GM19397 (cell line): ENCODE measurements at regions not wholly inside any gene's neighbourhood (a gene's known extent, or its start where the extent isn't known, plus 50 kb on each side); places are given as distances from the start of the nearest gene placed in this dataset.
"Not testable (repeated sequence)": the region's sequence is repeated elsewhere in the genome, so short reads cannot be mapped to it uniquely, and the experiment has no call there.

Experiments used
- ATAC-seq: cut with Tn5 transposase; IDR thresholded peaks from one replicate; pipeline ENCODE4 v1.9.1; 2021; ENCODE audit warnings: mild to moderate bottlenecking, moderate library complexity; ENCODE audit not compliant: unreplicated experiment

DNA sequence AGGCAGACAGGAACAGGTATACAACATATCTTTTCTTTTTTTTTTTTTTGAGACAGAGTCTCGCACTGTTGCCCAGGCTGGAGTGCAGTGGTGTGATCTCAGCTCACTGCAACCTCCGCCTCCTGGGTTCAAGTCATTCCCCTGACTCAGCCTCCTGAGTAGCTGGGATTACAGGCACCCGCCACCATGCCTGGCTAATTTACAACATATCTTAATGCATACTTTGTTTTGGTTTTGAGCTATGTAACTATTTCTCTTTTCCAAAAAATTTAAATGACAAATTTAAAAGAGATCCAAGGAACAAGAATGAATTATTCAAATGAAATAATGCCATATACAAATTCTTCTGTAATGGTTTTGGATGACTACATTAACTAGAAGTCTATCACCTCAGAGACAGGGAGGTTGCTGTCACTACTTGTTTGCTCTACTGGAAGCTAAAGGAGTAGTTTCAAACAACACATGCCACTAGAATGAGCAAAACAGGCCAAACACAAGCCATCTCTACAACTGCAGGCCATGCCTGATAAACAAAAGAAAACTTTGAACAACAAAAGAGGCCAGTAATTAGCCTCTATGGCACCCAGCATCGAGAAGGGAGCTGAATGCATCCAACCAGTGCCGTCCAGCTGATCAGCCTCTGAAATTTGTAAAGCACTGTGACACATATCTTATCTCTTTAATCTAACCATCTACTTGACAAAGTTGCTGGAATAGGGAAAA lies 133.6 kb upstream of the VOPP1 start:
- ATAC-seq: not testable (repeated sequence)

DNA sequence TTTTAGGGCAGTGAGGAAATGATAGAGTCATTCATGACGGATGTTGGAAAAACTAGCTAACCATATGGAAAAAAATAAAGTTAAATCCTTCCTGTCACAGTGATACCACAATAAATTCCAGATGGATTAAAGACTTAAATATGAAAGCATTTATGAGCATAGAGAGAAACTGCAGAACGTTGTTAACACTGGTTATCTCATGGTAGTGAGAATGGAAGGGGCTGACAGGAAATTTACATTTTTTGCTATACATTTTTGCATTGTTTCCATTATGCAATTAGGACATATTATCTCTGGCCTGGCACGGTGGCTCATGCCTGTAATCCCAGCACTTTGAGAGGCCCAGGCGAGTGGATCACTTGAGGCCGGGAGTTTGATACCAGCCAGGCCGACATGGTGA lies 130.5 kb upstream of the VOPP1 start:
- ATAC-seq: not testable (repeated sequence)

DNA sequence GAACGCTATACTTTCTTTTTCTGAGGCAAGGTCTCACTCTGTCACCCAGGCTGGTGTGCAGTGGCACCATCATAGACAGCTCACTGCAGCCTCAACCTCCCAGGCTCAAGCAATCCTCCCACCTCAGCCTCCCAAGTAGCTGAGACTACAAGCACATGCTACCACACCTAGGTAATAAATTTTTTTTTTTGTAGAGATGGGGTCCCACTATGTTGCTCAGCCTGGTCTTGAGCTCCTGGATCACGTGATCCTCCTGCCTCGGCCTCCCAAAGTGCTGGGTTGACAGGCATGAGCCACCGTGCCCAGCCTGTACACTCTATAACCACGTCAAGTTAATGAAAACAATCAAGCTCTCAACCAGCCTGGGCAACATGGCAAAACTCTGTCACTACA lies 127.1 kb upstream of the VOPP1 start:
- ATAC-seq: not testable (repeated sequence)

DNA sequence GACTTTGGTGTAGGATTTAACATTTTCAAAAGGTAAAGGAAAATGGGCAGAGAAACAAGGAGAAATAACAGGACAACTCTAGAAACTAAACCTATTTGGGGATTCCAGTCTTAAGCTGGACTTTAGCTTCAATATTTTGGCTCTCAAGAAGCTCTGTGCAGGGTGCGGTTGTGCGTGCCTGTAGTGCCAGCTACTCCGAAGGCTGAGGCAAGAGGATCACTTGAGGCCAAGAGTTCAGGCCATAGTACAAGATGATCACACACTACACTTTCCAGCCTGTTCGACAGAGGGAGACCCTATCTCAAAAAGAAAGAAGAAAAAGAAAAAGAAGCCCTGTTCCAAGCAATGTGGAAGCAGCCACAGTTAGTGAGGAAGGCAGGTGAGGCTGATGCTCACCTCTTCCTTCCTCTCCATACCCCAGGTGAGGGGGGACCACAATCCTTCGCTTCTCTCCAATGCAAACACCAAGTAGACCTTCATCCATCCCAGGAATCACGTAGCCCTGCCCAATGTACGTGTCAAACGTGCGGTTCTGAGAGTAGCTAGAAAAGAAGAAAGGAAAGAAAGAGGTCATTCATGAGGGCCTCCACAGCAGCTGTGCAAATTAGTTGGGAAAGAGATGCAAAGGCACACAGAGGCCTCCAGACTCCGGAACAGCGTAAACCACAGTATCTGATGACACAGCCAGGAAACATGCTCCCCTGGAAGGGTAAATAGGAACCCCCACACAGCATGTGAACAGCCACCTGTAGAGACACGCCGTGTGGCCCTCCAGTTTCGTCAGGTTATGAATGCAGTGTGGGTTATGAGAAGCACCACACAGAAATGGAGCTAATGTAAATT lies 126.5 kb upstream of the VOPP1 start:
- ATAC-seq: peak; percentile 83

DNA sequence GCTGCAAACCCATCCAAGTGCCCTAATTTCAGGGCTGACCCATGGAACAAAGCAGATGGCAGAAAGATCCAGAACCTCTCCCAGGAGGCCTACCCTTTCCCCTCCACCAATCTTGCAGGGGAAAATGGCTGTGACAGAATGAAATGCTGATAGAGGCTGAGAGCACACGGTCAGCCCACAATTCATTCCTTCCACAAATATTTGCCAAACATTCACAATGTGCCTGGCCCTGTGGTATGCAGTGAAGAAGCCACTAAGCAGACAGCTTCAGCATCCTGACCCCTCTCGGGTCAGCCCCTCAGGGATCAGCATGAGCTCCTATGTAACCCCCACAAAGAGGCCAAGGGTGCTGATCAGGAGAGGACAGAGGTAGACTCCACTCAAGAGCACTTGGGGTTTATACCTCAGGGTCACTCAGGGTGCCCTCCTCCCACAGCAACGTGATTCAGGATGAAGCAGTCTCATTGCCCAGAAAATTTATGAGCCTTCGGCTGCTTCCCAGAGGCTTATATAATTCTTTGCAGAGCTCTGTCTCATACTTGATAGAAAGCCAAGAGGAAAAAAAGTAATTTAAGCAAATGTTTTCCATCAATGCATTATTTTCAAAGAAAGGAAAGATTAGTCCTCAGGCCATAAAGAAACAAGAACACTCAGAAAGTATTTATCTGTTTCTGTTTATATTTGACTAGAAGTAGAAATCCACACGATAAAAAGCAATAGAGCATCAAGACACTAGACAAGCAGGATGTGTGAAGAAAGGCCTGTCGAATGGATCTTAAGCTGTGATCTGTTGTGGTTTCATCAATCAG lies 123.8 kb upstream of the VOPP1 start:
- not testable (repeated sequence) for ATAC-seq

DNA sequence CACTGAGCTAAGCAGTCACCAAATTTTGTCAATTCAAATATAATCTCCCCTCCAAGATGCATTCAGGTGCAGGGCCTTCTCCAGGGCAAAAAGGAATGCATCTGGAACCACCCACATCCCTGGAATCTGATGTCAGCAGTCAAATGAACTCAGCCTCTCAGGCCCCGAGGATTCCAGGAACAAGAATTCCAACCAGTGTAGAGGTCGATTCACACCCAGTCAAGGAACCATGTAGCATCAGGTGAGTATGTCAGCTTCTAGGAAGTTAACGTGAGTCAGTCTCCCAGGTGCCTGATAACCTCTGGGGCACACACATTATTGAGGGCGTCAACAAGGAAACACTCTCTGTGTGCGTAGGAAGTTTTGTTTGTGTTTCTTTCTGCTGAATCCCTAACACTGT lies 122.2 kb upstream of the VOPP1 start:
- not testable (repeated sequence) for ATAC-seq

DNA sequence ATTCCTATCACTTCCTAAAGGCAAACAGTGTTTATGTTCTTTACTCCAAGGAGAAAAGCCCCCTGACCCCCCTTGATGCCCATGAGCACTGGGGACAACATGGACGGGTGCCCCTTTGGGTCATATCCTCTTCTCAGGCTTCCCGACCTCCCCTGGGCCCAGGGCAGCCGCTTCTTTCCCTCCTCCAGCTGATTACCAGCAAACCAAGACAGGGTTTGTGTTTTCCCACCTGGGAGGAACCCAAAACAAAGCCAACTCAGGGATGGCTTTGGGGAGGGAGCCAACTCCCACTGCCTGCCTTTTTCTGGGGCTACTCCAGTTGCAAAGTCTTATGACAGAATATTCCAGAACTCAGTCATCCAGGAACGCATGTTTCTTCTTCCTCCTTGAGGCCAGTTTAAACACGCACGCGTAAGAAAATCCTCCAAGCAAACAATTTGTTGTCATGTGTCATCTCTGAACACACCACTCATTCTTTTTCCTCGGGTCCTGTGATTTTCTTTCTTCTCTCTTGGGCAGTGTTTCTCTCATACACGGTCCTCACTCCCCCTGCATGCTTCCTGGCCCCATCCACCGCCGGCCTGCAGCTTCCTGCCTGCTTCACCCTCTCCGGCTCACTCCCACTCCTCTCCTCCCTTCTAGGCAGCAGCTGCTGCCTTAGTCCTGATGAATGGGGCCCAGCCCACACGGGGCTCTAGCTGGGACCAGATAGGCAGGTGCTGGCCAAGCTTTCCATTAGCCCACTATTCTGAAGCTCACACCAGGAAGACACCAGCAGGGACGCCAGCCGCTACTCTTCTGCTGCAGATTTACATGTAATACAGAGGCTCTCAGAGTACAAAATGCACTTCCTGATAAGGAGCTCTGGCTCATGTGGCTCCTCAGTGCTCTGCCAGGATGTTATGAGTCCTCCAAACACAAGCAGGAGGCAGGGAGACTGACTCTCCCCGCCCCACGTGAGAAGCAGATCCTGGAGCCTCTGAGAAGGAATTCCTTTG lies 116.7 kb upstream of the VOPP1 start:
- not testable (repeated sequence) for ATAC-seq

DNA sequence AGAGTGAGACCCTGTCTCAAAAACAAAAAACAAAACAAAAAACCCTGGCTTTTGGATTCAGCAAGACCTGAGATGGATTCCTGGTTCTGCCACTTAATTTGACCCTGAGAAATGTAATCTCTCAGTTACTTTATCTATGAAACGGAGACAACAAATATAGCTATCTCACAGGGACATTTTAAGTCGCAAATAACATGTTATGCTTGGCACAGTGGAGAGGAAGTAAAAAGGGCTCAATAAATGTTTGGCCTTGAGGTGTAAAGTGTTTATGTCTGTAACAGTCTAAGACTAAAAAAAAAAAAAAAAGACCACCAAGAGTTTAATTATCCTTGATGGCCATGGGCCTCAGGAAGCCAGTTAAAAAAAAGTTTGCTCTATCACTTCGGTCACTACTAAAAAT lies 116.0 kb upstream of the VOPP1 start:
- ATAC-seq: not testable (repeated sequence)

DNA sequence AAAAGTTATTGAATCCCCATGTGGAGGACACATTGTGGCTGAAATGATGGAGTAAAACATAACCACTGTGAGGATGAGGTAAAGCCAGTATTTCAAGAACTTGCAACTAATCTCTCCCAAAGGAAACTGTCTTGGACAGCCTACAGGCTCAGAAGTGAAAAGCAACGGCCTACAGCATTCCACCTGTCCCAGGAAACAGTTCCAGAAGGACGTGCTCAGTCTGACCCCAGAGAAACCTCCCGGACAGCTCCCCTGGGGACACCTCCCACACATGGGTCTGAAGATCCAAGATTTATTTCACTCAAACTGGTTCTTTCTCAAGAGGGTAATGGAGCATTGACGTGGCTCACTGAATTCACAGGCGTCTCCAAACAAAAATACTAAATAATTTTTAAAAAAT lies 115.0 kb upstream of the VOPP1 start:
- ATAC-seq: not testable (repeated sequence)

DNA sequence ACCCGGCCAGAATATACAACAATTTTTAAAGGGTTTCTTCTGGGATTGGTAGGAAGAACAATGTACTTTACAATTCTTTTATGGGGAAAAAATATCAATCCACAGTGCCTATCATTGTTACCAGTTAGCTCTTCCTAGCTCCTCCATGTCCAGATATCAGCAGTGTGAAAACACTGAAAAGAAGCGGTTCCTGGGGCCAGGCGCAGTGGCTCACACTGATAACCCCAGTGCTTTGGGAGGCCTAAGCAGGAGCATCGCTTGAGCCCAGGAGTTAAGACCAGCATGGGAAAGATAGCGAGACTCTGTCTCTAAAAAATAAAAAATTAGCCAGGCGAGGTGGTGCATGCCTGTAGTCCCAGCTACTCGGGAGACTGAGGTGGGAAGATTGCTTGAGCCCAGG lies 114.5 kb upstream of the VOPP1 start:
- not testable (repeated sequence) for ATAC-seq

DNA sequence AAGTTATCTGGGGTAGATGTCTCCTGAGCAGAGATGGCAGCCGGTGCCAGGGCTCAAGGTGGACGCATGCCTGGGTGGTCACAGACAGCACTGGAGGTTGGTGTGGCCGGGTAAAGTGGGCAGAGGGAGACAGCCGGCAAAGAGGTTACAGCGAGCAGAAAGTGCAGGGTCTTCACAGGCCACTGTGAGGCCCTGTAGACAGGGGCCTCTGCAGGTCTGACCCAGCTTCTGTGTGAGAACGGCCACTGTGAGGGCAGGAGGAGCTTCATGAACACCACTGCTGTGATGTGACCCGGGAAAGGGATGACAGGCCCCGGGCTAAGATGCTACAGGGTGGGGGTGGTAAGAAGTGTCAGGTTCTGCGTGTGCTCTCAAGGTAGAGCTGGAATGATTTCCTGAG lies 111.2 kb upstream of the VOPP1 start:
- not testable (repeated sequence) for ATAC-seq

DNA sequence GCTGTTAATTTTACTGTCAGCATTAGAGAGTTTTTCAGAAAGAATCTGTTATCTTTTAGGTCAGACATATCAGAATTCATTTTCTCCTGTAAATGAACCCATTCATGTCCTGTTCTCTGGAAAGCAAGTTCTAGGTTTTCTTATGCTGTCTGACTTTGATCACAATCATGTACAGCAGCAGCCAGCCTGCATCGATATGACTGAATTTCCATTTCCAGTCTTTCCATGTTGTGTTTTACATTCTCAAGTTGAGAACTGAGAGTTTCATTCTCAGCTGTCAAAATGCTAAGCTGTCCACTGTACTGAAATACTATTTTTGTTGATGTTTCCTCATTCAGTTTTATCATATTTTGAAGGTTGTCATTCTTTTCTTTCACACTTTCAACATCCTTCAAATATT lies 103.3 kb upstream of the VOPP1 start:
- not testable (repeated sequence) for ATAC-seq

DNA sequence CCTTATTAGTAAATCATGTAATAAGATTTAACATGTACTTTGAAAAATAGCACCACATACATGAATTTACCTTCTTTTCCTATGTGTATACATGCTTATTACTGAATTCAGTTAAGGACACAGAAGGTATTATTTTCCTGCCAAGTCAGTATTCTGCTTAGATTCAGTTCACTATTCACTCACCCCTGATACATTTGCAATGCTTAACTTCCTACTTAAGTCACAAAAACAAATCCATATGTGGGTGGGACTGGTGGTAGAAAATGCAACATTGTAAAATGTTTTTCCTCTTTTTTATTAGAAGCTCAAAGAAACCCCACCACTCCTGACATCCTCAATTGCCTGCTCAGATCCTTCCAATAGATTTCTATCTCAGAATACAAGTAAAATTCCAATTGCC lies 101.2 kb upstream of the VOPP1 start:
- ATAC-seq: not testable (repeated sequence)

DNA sequence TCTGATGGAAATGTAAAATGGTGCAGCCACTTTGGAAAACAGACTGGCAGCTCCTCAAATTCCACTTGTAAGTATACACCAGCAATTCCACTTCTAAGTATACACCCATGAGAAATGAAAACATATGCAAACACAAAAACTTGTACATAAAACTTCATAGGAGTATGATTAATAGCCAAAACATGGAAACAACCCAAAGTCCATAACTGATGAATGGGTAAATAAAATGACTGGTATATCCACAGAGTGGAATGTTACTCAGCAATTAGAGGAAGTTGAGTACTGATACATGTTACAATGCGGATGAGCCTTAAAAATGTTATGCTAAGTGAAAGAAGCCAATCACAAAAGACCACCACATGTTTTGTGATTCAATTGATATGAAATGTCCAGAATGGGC lies 99.8 kb upstream of the VOPP1 start:
- ATAC-seq: not testable (repeated sequence)

DNA sequence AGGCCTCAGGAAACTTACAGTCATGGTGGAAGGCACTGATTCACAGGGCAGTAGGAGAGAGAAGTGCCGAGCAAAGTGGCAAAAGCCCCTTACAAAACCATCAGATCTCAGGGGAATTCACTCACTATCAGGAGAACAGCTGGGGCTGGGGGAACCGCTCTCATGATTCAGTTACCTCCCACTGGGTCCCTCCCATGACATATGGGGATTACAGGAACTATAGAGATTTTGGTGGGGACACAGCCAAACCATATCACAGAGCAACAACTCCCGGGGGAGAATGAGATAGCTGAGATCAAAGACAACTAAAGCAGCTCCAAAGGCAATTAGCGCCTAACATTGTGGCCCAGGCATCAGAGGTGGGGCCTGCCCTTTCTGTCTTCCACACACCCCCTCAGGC lies 85.4 kb upstream of the VOPP1 start:
- peak; percentile 50 for ATAC-seq

DNA sequence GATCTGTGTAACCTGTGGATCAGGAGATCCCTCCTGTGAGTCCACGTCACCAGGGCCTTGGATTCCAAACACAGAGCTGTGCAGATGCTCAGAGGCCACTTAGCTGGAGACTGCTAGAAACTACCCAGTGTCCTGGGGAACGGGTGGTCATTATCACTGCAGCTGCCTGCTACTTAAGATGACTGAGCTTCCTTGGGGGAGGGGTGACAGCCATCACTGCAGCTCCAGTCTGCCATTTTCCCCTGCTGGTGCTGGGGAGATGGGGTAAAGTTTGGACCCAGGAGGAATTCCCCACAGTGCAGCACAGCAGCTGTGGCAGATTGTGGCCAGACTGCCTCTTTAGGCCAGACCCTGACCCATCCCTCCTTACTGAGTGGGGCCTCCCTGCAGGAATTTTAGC lies 78.8 kb upstream of the VOPP1 start:
- ATAC-seq: no peak

DNA sequence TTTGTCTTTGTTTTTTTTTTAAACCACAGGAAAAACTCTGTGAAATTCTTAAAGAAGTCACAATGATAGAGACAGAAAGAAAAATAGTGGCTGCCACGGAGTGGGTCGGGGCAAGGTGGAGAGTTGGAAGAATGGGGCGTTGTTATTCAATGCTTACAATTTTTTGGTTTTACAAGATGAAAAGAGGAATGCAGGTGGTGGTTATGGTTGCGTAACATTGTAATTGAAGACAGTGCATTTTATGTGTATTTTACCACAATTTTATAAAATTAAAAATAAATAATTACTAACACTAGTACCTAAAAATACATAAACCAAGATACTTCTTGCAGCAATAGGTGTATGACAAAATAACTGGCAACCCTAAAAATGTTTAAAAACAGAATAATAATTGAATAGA lies 76.9 kb upstream of the VOPP1 start:
- ATAC-seq: no peak

DNA sequence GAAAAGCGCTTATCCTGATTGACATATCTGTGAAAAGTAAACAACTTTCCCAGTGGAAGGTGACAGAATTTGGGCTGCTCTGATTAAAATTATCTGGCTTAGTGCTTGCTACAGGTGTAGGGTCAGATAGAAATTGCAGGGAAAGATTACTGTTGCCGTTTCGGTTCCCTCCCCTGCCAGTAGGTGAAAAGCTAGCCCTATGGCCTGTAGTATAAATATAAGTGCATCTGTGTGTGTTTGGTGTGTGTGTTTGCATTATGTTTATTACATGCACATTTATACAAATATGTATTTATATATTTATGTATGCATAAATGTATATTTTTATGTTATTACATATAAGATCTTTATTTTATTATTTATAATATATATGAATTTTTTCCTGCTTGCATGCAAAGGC lies 72.3 kb upstream of the VOPP1 start:
- no peak for ATAC-seq

DNA sequence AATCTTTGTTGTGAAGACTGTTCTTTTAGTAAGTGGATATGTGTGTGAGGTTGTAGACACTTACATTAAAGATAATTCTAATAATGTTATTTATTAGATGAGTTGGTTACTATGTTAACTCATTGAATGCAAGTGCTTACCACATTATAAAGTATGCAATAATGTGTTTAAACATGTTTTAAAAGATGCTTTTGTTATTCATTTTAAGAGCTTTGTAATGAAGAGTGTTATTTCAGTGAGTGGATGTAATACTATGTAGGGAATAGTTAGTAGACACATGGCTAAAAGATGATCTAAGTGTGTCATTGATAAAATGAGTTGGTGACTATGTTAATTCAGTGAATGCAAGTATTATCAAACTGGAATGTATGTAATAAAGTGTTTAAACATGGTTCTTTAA lies 70.0 kb upstream of the VOPP1 start:
- ATAC-seq: no peak

DNA sequence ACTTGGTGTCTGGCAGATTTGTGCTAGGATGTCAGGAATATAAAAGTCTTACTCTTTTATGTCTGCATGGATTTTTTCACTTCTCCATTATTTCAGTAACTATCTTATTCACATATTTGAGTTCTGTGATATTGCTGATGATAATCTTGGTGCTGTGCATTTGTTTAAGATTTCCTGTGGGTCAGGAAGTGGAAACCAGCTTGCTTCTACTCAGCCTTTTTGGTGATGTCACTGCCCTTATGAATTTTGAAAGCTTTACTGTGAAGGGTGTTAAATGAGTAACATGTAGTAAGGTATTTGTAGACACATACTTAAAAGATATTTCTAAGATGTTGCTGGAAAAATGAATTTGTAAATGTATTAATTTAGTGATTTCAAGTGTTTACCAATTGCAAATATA lies 69.5 kb upstream of the VOPP1 start:
- peak; percentile 77 for ATAC-seq
